ENCODE measurements at regions not wholly inside any gene's neighbourhood (a gene's known extent, or its start where the extent isn't known, plus 50 kb on each side); places are given as distances from the start of the nearest gene placed in this dataset.

- Mint-ChIP-seq H3K27ac (no peak overlapping the region), H3K36me3 (no peaks in the 10 kb centered on the region), H3K4me3 (no peak overlapping the region), H3K27me3 (peaks cover 3 to 5% of the 10 kb centered on the region in 2 donors), H3K4me1 (no peaks in the 10 kb centered on the region), H3K9me3 (peaks cover 0 to 2% (median 0%) of the 10 kb centered on the region in 8 donors)
- CTCF ChIA-PET (ENCODE audit: partially characterized antibody), result no interaction called here
- DNase-seq, result no peak
- intact Hi-C loops (cut with micrococcal nuclease), result no loop called here
- no peaks in the 10 kb centered on the region for H3K4me1 ChIP-seq (ENCODE audit: insufficient read depth, low read length)
- H3K4me3 ChIP-seq (ENCODE audit: low read length in 2 of 2), result no peak overlapping the region
- no peaks in the 10 kb centered on the region for H3K9me3 ChIP-seq (ENCODE audit: control insufficient read depth in 1 of 2, low read length in 2 of 2)
- peaks cover 5% of the 10 kb centered on the region for H3K27me3 ChIP-seq (ENCODE audit: insufficient read depth, low read length)
- H3K36me3 ChIP-seq (ENCODE audit: insufficient read depth, low read length), result no peaks in the 10 kb centered on the region
- H3K27ac ChIP-seq (ENCODE audit: low read depth, low read length), result no peak overlapping the region
- POLR2A ChIA-PET (ENCODE audit: partially characterized antibody), result no interaction called here
Measured at GRCh38 chr12:88970740-88971139, 381.6 kb downstream of the DUSP6 start.

DNA sequence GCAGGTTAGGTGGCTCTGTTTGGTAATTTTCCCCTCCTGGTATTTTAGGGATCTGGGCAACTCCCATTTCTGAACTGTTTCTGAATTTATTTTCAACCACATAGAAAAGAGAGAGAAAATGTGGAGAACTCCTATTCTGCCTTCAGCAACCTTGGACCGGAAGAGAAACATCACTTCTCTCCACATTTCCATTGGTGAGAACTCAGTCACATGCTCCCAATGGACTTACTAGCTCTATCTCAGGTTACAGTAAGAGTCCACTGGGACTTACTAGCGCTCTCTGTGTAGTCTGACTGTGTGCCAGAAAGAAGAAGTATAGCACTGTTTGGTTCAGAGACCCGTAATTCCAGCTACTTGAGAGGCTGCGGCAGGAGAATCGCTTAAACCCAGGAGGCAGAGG, 383.2 kb downstream of the DUSP6 start:
- Histone ChIP-seq H3K36me3 (ENCODE audit: insufficient read depth, low read length) (no peaks in the 10 kb centered on the region), H3K4me3 (ENCODE audit: low read length in 2 of 2) (no peak overlapping the region), H3K9me3 (ENCODE audit: control insufficient read depth in 1 of 2, low read length in 2 of 2) (no peaks in the 10 kb centered on the region), H3K27me3 (ENCODE audit: insufficient read depth, low read length) (peaks cover 5% of the 10 kb centered on the region), H3K27ac (ENCODE audit: low read depth, low read length) (no peak overlapping the region), H3K4me1 (ENCODE audit: insufficient read depth, low read length) (no peaks in the 10 kb centered on the region)
- H3K9me3 Mint-ChIP-seq, result peaks cover 0 to 2% (median 0%) of the 10 kb centered on the region in 8 donors
- H3K27ac Mint-ChIP-seq, result no peak overlapping the region
- no peak for DNase-seq
- ChIA-PET CTCF (ENCODE audit: partially characterized antibody) (no interaction called here), POLR2A (ENCODE audit: partially characterized antibody) (no interaction called here)
- H3K27me3 Mint-ChIP-seq, result peaks cover 2 to 5% of the 10 kb centered on the region in 2 donors
- intact Hi-C loops (cut with micrococcal nuclease), result no loop called here
- no peaks in the 10 kb centered on the region for H3K36me3 Mint-ChIP-seq
- H3K4me3 Mint-ChIP-seq, result no peak overlapping the region
- H3K4me1 Mint-ChIP-seq, result no peaks in the 10 kb centered on the region

DNA sequence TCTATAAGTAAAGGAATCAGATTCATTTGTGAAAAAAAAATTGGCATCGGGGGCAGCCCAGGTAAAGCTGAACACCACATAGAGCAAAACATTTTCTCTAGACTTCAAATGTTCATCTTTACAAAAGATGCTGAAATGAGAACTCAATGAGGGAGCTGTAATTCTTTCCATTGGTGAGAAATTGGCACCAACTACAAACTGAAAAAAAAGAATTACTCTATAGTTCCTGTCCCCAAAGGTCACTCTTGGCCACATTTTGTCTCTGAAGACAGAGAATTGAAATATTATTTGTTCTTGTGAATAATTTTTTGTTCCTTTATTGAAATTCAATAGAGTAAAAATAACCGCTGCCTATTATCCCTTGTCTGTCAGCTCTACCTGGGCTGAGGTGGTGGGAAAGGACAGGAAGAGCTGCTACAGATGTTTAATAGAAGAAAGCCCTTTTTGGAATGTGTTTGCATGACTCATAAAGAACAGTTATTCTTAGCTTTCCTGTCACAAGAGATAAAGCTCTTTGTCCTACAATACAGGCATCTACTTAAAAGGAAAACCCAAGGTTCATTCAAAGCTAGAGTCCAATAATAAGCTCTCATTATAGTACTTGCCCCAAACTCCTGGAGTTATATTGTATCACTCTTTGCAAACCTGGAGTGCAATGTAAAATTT, 380.1 kb upstream of the KITLG start:
- POLR2A ChIA-PET (ENCODE audit: partially characterized antibody), result no interaction called here
- Histone ChIP-seq H3K27ac (ENCODE audit: low read depth, low read length) (no peak overlapping the region), H3K4me3 (ENCODE audit: low read length in 2 of 2) (no peak overlapping the region), H3K4me1 (ENCODE audit: insufficient read depth, low read length) (no peaks in the 10 kb centered on the region), H3K27me3 (ENCODE audit: insufficient read depth, low read length) (no peaks in the 10 kb centered on the region), H3K36me3 (ENCODE audit: insufficient read depth, low read length) (no peaks in the 10 kb centered on the region), H3K9me3 (ENCODE audit: control insufficient read depth in 1 of 2, low read length in 2 of 2) (no peaks in the 10 kb centered on the region)
- Mint-ChIP-seq H3K27me3 (peaks cover 4 to 6% of the 10 kb centered on the region in 2 donors), H3K36me3 (no peaks in the 10 kb centered on the region), H3K4me3 (no peak overlapping the region), H3K27ac (no peak overlapping the region), H3K4me1 (no peaks in the 10 kb centered on the region), H3K9me3 (peaks cover 0 to 2% (median 0%) of the 10 kb centered on the region in 8 donors)
- intact Hi-C loops (cut with micrococcal nuclease), result no loop called here
- no peak for DNase-seq
- CTCF ChIA-PET (ENCODE audit: partially characterized antibody), result no interaction called here

GRCh38 chr12:88958946-88959345, 378.7 kb upstream of the KITLG start:
- Mint-ChIP-seq H3K4me3 (no peak overlapping the region), H3K36me3 (no peaks in the 10 kb centered on the region), H3K27ac (no peak overlapping the region), H3K4me1 (no peaks in the 10 kb centered on the region), H3K27me3 (peaks cover 4% of the 10 kb centered on the region in 2 donors), H3K9me3 (peaks cover 0 to 2% (median 0%) of the 10 kb centered on the region in 8 donors)
- DNase-seq, result no peak
- ChIA-PET CTCF (ENCODE audit: partially characterized antibody) (no interaction called here), POLR2A (ENCODE audit: partially characterized antibody) (no interaction called here)
- intact Hi-C loops (cut with micrococcal nuclease), result no loop called here
- H3K27me3 ChIP-seq (ENCODE audit: insufficient read depth, low read length), result no peaks in the 10 kb centered on the region
- no peaks in the 10 kb centered on the region for H3K36me3 ChIP-seq (ENCODE audit: insufficient read depth, low read length)
- H3K9me3 ChIP-seq (ENCODE audit: control insufficient read depth in 1 of 2, low read length in 2 of 2), result no peaks in the 10 kb centered on the region
- H3K4me3 ChIP-seq (ENCODE audit: low read length in 2 of 2), result no peak overlapping the region
- H3K4me1 ChIP-seq (ENCODE audit: insufficient read depth, low read length), result no peaks in the 10 kb centered on the region
- no peak overlapping the region for H3K27ac ChIP-seq (ENCODE audit: low read depth, low read length)

DNA sequence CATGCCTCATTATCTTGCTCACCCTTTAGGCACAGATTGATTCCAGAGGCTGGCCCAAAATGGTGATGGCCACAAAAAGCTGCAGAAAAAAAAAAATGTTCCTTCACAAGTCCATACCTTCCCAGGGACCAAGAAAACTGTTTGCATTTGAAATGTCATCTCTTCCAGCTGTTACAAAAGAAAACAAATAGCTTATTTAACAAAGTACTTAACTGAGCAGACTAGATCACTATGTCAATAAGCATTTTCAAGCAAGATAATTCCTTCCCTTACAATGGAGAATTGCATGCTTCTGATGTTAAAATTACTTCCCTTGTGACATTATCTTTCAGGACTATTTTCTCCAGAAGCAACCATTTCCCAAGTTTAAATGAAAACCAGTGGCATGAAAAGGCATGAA, 377.9 kb upstream of the KITLG start:
- no peak for DNase-seq
- H3K36me3 Mint-ChIP-seq, result no peaks in the 10 kb centered on the region
- no peaks in the 10 kb centered on the region for H3K4me1 Mint-ChIP-seq
- H3K27me3 ChIP-seq (ENCODE audit: insufficient read depth, low read length), result no peaks in the 10 kb centered on the region
- ChIA-PET CTCF (ENCODE audit: partially characterized antibody) (no interaction called here), POLR2A (ENCODE audit: partially characterized antibody) (no interaction called here)
- H3K9me3 Mint-ChIP-seq, result peaks cover 0 to 2% (median 0%) of the 10 kb centered on the region in 8 donors
- no peaks in the 10 kb centered on the region for H3K36me3 ChIP-seq (ENCODE audit: insufficient read depth, low read length)
- H3K4me3 ChIP-seq (ENCODE audit: low read length in 2 of 2), result no peak overlapping the region
- no peaks in the 10 kb centered on the region for H3K4me1 ChIP-seq (ENCODE audit: insufficient read depth, low read length)
- H3K4me3 Mint-ChIP-seq, result no peak overlapping the region
- H3K27ac Mint-ChIP-seq, result no peak overlapping the region
- H3K9me3 ChIP-seq (ENCODE audit: control insufficient read depth in 1 of 2, low read length in 2 of 2), result no peaks in the 10 kb centered on the region
- intact Hi-C loops (cut with micrococcal nuclease), result no loop called here
- H3K27me3 Mint-ChIP-seq, result peaks cover under 1 to 2% of the 10 kb centered on the region in 2 donors
- H3K27ac ChIP-seq (ENCODE audit: low read depth, low read length), result no peak overlapping the region

DNA sequence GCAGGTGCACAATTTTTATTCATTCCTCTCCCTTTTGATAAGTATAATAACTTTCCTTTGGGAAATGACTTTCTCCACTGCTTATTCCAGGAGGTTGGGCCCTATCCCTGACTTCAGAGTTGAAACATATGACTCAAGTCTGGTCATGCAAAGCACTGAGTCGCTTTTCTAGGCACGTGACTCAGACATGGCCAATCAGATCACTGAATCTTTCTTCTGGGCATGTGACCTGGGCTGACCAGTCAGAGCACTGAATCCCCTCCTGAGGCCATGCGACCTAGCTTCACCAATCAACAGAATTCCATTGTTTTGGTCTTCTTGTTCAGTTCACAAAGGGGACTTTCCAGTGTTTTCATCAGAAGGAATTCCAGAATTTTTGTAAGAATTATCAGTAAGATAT, 377.1 kb upstream of the KITLG start:
- Histone ChIP-seq H3K4me3 (ENCODE audit: low read length in 2 of 2) (no peak overlapping the region), H3K36me3 (ENCODE audit: insufficient read depth, low read length) (no peaks in the 10 kb centered on the region), H3K9me3 (ENCODE audit: control insufficient read depth in 1 of 2, low read length in 2 of 2) (no peaks in the 10 kb centered on the region), H3K4me1 (ENCODE audit: insufficient read depth, low read length) (no peaks in the 10 kb centered on the region), H3K27me3 (ENCODE audit: insufficient read depth, low read length) (no peaks in the 10 kb centered on the region), H3K27ac (ENCODE audit: low read depth, low read length) (no peak overlapping the region)
- CTCF ChIA-PET (ENCODE audit: partially characterized antibody), result no interaction called here
- POLR2A ChIA-PET (ENCODE audit: partially characterized antibody), result no interaction called here
- H3K27ac Mint-ChIP-seq, result no peak overlapping the region
- DNase-seq, result no peak
- H3K36me3 Mint-ChIP-seq, result no peaks in the 10 kb centered on the region
- intact Hi-C loops (cut with micrococcal nuclease), result no loop called here
- peaks cover 0 to 2% (median 0%) of the 10 kb centered on the region in 8 donors for H3K9me3 Mint-ChIP-seq
- peaks cover 2% of the 10 kb centered on the region in 2 donors for H3K27me3 Mint-ChIP-seq
- no peaks in the 10 kb centered on the region for H3K4me1 Mint-ChIP-seq
- no peak overlapping the region for H3K4me3 Mint-ChIP-seq

DNA sequence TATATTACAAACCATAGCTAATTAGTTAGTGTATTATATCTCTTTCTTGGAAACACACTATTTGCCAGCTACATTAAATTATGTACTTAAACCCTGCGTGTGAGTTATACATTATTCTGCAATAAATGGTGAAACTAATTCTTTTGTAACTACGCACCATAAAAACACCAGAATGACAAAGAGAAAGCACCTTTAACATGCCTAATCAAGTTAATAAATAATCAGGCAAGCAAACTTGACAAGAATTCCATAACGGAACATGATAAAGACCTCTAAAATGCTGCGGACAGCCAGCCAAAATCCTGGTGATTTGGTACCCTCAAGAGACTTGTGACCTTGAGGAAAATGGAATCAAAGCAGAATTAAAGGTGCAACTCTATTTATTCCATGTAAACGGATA, 375.3 kb upstream of the KITLG start:
- intact Hi-C loops (cut with micrococcal nuclease), result no loop called here
- Mint-ChIP-seq H3K36me3 (no peaks in the 10 kb centered on the region), H3K9me3 (peaks cover 0 to 1% (median 0%) of the 10 kb centered on the region in 8 donors), H3K4me1 (peaks cover 0 to 1% (median 0%) of the 10 kb centered on the region in 4 donors), H3K4me3 (no peak overlapping the region), H3K27ac (no peak overlapping the region), H3K27me3 (peaks cover 1 to 3% of the 10 kb centered on the region in 2 donors)
- ChIA-PET POLR2A (ENCODE audit: partially characterized antibody) (no interaction called here), CTCF (ENCODE audit: partially characterized antibody) (no interaction called here)
- H3K36me3 ChIP-seq (ENCODE audit: insufficient read depth, low read length), result no peaks in the 10 kb centered on the region
- H3K9me3 ChIP-seq (ENCODE audit: control insufficient read depth in 1 of 2, low read length in 2 of 2), result no peaks in the 10 kb centered on the region
- H3K4me3 ChIP-seq (ENCODE audit: low read length in 2 of 2), result no peak overlapping the region
- H3K27ac ChIP-seq (ENCODE audit: low read depth, low read length), result no peak overlapping the region
- DNase-seq, result no peak
- H3K4me1 ChIP-seq (ENCODE audit: insufficient read depth, low read length), result no peaks in the 10 kb centered on the region
- H3K27me3 ChIP-seq (ENCODE audit: insufficient read depth, low read length), result no peaks in the 10 kb centered on the region

Data from CD4-positive, alpha-beta memory T cell (primary cell).